ENCODE measurements at regions not wholly inside any gene's neighbourhood (a gene's known extent, or its start where the extent isn't known, plus 50 kb on each side); places are given as distances from the start of the nearest gene placed in this dataset.
"Not testable (repeated sequence)": the region's sequence is repeated elsewhere in the genome, so short reads cannot be mapped to it uniquely, and the experiment has no call there.

DNA sequence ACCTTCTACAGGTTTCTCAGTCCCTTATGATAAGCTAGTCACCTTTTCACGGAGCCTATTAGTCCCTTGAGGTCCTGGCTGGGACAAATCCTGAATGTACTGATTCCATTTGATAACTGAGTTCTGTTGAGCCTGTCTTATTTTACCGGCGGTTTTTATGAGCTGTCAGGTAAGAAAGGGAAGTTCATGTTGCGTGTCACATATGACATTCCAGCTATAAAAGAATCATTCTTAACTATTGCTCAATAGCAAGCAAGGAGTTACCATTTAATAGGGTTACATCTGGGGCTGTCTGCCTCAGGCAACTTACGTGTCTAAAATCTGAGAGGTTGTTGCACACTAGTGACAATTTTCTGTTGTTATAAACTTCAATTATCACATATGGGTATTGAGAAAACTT is 394.6 kb downstream of the TECRL start:
- no peak for DNase-seq

DNA sequence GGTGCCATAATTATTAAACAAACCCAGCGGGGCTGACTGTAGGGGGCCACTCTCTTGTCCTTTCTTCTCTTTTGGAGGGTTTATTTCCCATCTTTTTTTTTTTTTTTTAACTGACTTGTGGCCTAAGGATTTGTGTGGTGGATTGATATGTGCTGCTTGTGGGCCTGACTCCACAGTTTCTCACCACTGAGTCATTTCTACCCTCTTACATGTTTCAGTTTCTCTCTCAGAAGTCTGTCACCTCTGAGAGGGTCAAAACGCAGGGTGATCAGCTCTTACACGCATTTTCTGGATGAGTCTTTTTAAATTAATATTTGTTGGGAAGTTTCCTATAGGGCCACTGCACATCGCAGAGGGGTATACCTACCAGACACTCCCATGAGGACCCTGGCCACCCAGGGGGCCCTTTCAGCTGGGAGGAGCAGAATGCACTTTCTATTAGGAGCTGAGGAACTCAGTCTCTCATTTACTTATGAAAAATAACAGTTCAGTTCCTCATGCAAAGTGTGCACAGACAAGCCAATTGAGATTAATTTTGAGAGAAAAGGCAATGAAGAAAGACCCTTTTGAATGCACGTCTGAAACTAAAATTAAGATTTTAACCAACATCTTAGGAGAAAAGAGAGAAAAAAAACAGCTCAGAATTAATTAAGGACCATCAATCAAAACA is 407.9 kb downstream of the TECRL start:
- no peak for DNase-seq

DNA sequence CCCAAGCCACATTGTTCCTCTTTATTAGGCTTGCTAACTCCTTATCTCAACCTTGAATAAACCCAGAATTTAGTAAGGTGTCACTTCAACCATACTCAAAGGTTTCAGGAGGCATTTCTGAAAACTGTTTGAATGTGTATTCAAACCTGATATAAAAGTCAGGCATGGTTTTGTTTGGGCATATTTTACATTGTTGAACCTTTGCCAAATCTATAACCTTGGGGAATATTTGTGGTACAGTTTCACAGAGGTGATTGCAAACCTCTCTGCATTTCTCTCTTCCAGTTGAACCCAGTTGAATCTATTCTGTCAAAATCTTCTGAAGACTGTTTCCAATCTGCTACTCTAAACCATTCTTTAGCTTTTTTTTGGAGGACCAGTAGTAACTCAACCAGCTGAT is 409.0 kb downstream of the TECRL start:
- DNase-seq = no peak

DNA sequence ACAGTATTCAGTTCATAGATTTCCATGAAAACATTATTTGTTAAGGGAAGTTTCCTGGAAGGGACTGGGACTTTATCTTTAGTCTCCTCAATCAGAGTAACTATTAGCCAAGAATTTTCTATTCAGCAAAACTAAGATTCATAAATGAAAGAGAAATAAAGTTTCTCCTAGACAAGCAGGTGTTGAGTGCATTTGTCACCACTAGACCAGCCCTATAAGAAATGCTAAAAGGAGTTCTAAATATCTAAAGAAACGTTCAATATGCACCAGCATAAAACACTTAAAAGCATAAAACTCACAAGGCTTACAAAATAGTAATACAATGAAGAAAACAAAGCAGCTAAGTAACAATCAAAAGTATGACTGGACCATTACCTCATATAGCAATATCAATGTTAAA is 423.0 kb downstream of the TECRL start:
- DNase-seq = no peak

DNA sequence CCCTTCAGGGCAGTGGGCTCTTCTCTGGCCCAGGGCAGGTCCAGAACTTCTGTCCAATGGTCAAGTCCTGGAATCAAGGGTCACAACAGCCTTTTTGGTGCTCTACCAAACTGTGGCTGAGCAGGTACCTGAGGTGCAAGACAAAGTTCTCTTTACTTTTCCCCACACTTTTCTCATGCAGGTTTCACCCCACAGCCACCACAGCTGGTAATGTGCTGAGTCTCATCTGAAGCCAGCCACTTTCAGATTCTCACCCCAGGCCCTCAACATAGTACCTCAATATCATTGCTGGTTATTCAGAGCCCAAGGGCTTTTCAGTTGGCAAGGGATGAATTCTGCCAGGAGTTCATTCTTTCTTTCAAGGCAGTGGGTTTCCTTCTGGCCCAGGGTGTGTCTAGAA is 426.0 kb downstream of the TECRL start:
- DNase-seq = no peak

DNA sequence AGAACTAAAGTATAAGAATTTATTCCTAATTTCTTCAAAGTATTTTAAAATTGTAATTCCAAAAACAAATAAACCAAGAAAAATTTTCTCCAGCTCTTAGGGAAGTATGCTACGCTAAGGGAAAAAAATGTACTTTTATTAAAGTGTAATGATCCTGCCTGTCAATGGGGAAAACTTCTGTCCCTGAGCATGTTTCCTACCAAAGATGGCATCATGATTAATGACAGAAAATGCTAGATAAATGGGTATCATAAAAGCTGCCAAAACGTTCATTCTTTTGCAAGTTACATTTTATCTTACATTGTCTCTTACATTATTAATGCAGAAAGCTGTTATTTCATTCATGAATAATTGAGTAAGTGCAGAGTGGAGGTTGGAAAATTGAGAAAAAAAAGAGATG is 443.4 kb downstream of the TECRL start:
- no peak for DNase-seq

DNA sequence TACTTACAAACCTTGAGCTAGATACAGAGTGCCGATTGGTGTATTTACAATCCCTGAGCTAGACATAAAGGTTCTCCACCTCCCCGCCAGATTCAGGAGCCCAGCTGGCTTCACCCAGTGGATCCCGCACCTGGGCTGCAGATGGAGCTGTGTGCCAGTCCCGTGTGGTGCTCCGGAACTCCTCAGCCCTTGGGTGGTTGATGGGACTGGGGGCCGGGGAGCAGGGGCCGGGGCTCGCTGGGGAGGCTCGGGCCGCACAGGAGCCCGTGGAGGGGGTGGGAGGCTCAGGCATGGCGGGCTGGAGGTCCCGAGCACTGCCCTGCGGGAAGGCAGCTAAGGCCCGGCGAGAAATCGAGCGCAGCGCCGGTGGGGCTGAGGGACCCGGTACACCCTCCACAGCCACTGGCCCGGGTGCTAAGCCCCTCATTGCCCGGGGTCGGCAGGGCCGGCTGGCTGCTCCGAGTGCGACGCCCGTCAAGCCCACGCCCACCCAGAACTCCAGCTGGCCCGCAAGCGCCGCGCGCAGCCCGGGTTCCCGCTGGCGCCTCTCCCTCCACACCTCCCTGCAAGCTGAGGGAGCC is 466.5 kb downstream of the TECRL start:
- DNase-seq = not testable (repeated sequence)

DNA sequence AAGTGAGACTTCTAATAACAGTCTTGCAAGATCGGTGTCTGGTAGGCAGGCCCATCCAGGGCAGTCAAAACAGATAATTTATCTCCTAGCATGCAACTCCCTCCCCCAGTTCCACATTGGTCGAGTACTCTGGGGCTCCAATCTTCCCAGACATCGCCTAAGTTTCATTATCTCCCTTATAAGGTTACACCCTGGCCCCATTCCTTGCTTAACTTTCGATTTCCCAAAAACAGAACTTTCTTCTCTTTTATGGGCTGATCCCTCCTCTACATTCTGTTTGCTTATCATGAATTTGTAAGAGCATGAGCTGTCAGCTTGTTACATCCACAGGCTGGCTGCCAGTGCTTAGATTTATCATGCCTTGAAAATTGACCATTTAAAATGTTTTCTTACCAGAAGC is 471.3 kb downstream of the TECRL start:
- no peak for DNase-seq

DNA sequence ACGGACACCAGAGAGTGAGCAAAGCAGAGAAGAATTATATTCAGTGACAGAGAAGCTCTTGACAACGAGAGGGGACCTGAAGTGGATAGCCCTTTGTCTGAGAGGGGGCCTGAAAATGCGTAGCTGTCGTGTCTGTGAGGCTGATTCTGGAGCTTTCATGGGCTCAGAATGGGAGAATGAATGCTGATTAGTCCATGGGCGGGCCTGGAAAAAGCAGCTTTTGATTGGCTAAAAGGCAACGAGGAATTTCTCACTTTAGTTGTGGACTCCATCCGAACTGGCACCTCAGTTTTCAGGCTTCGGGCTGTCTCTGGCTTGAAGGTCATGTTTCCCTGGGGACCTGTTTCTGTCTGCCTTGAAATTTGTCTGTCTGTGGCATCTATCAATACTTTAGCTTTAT is 487.1 kb downstream of the TECRL start:
- DNase-seq = no peak

DNA sequence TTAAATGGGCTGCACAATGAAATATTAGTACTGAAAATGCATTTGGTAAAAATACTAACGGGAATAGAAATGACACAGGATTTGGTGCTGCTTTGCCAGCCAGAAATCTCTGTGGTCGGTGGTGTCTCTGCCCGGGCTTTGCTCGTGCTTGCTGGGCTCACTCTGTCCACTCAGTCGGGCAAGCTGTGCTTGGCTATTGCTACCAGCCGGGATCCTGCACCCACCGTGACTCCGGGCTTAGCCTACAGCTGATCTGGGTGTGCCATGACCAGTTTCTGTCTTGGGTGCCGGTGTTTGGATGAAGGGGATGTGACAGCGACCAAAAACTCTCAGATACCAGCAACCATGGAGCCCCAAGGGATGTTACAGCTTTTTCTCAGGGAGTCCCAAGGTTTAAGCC is 487.7 kb downstream of the TECRL start:
- no peak for DNase-seq

DNA sequence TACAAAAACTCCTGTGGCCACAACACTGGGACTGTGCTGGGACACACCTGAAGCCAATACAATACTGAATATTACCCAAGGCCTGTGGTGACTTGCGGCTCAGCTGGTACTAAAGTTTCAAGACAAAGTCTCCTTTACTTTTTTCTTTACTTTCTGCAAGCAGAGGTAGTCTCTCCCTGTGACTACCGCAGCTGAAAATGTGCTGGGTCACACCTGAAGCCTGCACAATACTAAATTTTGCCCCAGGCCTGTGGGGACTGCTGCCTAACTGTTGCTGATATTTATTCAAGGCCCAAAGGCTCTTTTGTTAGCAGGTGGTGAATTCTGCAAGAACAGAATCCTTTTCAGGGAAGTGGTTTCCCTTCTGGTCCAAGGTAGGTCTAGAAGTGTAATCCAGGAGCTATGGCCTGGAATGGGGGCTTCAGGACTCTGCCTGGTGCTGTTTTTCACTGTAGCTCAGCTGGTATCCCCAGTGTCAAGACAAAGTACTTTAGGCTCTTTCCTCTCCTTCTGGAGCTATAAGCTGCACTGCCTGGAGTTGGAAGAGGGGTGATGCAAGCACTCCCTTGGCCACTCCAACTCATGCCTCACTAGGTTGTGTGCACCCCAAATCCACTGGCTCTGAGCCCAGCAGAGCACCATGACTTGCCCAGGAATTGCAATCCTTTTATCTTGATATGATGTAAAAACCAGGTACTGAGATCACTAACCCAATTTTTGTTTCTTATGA is 489.4 kb downstream of the TECRL start:
- no peak for DNase-seq

DNA sequence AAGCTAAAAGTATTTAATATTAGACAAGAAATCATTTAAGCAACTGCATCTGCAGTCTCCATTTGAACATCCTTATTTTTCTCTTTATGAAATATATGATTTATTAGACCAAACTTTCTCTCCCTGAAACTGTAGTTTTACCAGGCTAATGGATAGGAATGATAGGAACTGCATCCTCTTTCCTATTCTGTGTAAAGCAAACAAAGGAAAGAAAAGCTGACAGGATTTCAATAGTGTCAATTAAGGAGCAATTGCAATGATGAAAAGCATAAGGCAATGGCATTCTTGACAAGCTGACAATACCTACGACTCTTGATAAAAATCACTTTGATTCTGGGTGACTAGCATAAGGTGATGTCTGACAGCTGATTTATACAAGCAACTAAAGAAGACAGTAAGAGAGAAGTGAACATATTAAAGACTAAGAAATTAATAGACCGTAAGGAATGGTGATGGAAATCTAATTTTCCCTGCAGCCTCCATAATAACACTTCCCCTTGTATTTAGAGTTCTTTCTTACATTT is 502.5 kb downstream of the TECRL start:
- no peak for DNase-seq

DNA sequence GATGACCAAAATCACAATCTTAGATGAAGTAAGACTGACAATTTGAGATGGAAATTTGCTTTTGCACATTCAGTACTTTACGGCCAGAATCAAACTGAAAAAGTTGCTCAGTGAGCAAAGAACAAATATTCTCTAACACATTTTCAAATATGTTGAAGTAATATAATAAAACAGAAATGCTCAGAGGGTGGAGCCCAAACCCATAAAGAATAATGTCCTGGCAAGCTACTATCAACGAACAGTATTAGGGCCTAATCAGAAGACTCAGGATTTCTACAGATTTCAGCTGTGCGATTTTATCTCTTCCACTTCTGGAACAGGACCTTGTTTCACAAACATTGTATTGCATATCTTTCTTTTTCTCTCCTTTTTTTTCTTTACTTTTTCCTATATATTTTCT is 505.0 kb downstream of the TECRL start:
- no peak for DNase-seq

DNA sequence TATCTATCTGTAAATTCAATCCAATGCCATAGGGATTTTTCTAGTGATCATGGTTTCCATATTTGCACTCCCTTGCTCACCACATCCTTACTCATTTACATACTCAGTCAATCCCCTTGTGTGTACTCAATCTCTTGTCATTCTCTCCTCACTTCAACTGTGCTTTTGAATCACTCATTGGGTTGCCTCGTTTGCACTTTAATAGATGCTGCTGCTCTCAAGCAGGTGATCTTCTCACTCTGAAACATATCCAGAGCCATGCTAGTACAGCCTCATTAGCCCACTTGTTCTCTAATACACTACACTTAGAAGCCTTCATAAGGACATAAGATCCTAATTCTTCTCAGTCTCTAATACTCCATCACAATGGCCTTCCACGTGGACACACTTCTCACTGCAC is 507.9 kb downstream of the TECRL start:
- no peak for DNase-seq

DNA sequence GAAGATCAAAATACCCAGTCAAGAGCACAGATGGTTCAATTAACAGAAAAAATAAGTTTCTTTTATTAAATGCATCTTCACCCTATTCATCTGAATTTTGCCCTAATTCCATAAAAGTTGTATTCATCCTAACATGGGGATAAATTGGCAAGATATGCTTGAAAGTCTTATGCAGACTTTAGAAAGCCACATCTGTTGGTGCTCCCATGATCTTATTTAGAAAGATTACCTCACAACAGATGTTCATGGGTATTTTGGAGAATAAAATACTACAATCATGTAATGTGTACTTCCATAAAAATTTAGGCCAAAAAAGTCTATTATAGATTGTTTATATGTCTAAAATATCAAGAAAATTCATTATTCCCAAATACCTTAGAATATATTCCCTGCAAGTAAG is 510.3 kb downstream of the TECRL start:
- DNase-seq = no peak

DNA sequence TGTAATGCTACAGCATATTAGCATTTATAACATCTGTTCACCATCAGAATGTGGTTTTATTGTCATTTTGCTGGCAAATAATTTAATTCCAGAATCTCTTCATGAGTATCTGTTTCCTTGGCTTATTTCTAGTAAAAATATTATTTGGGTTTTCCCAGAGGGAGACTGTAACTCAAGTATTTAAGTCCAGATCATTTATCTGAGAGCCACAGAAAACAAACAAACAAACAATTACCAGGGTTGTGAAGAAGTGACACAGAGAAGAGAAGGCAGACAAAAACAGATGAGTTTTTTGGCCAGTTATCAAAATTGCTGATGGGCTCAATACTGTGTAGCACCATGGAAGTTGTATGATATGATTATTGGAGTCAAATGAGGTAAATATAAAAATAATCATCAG is 515.1 kb downstream of the TECRL start:
- no peak for DNase-seq

DNA sequence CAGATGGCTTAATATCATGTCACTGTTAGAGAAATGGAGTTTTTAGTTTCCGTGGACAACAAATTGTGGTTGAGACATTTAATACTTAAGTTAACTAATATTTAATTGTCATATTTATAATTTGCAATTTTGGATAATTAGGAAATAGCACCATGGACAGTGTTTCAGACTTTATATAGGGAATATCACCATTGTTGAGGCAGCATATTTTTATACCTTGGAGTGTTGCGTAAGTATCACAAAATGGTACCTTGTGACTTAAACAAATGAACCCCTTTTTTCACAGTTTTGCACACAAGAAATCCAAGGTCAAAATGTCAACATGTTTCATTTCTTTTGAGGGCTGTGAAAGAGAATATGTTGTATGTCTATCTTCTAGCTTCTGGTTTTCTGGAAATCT is 539.9 kb downstream of the TECRL start:
- DNase-seq = no peak

DNA sequence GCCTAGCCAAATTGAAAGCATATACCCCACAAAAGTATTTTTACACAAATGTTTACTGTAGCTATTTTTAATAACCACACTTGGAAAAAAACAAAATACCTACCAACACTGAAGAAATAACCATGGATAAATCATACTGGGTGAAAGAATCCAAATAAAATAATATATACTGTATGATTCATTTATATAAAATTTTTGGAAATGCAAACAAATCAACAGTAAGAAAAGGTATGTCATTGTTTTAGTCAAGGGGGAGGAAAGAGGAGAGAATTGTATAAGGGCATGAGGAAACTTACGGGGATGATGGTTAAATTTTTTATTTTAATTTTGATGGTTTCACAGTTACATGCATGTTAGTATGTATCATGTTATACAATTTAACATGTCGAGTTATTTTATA is 557.8 kb downstream of the TECRL start:
- DNase-seq = no peak

DNA sequence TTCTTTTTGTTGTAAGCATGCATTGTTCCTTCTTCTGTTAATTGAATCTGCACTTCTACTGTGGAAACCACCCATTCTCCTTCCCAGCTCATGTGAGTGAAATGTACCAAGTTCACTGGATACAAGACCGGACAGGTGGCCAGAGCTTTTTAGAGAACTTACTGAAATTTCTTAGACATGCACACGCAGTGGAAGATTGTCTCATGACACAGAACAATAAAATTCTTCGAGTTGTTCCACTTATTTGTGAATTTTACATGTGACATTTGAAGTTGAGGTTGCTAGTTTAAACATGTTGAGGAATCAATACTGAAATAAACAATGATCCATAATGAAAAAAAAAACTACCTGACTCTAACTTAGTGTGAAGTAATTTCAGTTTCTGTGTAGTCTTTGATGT is 568.0 kb downstream of the TECRL start:
- DNase-seq = no peak

DNA sequence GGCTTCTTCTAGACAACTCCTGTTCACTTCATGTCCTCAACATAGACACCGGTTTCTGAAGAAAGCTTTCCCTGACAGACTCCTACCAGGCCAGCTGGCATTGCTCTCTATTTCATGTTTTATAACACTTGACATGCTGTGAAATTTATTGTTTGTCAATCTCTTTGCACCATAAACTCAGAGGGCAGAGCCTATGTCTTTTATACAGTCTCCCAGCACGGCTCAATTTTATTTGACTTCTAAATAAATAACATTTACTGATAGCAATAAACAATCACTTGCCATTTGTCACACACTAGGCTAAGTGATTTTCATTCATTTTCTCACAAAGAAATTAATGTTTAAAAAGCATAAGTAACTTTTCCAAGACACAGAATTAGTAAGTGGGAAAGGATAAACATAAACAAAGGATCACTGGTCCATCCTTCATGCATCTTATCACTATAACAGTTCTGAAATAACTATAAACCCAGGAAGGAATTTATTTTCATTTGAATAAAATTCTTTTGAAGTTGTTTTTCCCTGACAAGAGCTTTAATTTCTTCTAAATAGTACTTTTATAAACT is 577.6 kb downstream of the TECRL start:
- no peak for DNase-seq

DNA sequence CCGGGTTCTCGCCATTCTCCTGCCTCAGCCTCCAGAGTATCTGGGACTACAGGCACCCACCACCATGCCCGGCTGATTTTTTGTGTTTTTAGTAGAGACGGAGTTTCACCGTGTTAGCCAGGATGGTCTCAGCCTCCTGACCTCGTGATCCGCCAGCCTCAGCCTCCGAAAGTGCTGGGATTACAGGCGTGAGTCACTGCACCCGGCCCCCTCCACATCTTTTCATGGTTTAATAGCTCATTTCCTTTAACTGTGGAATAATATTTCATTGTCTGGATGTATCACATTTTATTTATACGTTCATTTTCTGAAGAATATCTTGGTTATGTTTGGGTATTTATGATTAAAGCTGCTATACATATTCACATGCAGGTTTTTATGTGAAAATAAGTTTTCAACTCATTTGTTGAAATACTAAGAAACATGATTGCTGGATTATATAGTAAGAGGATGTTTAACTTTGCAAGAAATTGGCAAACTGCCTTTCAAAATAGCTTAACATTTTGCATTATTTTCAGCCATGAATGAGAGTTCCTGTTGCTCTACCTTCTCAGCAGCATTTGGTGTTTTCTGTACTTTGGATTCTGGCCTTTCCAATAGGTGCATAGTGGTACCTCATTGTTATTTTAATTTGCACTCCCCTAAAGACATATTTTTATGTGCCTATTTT is 591.9 kb downstream of the TECRL start:
- no peak for DNase-seq
